ENCODE measurements at regions not wholly inside any gene's neighbourhood (a gene's known extent, or its start where the extent isn't known, plus 50 kb on each side); places are given as distances from the start of the nearest gene placed in this dataset.

GRCh38 chr12:107480836-107481608, 204.6 kb upstream of the PWP1 start:
- Histone ChIP-seq H3K27ac (ENCODE audit: low read depth in 2 of 2, low read length in 1 of 2) (no peak overlapping the region), H3K36me3 (ENCODE audit: control insufficient read depth in 2 of 2, insufficient read depth in 2 of 2, low read length in 1 of 2) (no peaks in the 10 kb centered on the region), H3K27me3 (ENCODE audit: control insufficient read depth in 1 of 2, insufficient read depth in 2 of 2, low read length in 2 of 2) (no peaks in the 10 kb centered on the region), H3K4me3 (ENCODE audit: low read depth in 1 of 2, low read length in 2 of 2) (no peak overlapping the region), H3K9me3 (ENCODE audit: control insufficient read depth in 2 of 2, insufficient read depth in 1 of 2, low read depth in 1 of 2, low read length in 1 of 2) (no peaks in the 10 kb centered on the region), H3K4me1 (ENCODE audit: control insufficient read depth in 2 of 2, insufficient read depth in 2 of 2, low read length in 1 of 2) (peaks cover 0 to 5% of the 10 kb centered on the region in 2 donors)
- 76 to 78% methylated on average over 4 of the region's 4 CpGs for WGBS, 2 donors

- H3K27me3 ChIP-seq (ENCODE audit: control insufficient read depth in 1 of 2, insufficient read depth in 2 of 2, low read length in 2 of 2): no peaks in the 10 kb centered on the region
- WGBS, 2 donors: 52 to 63% methylated on average over 3 of the region's 3 CpGs
- peaks cover 0 to 6% of the 10 kb centered on the region in 2 donors for H3K4me1 ChIP-seq (ENCODE audit: control insufficient read depth in 2 of 2, insufficient read depth in 2 of 2, low read length in 1 of 2)
- H3K36me3 ChIP-seq (ENCODE audit: control insufficient read depth in 2 of 2, insufficient read depth in 2 of 2, low read length in 1 of 2): no peaks in the 10 kb centered on the region
- no peak overlapping the region for H3K27ac ChIP-seq (ENCODE audit: low read depth in 2 of 2, low read length in 1 of 2)
- H3K9me3 ChIP-seq (ENCODE audit: control insufficient read depth in 2 of 2, insufficient read depth in 1 of 2, low read depth in 1 of 2, low read length in 1 of 2): no peaks in the 10 kb centered on the region
- H3K4me3 ChIP-seq (ENCODE audit: low read depth in 1 of 2, low read length in 2 of 2): no peak overlapping the region
Measured at GRCh38 chr12:107484230-107484629, 201.4 kb upstream of the PWP1 start.

- H3K9me3 ChIP-seq (ENCODE audit: control insufficient read depth in 2 of 2, insufficient read depth in 1 of 2, low read depth in 1 of 2, low read length in 1 of 2): no peaks in the 10 kb centered on the region
- no peak overlapping the region for H3K27ac ChIP-seq (ENCODE audit: low read depth in 2 of 2, low read length in 1 of 2)
- H3K36me3 ChIP-seq (ENCODE audit: control insufficient read depth in 2 of 2, insufficient read depth in 2 of 2, low read length in 1 of 2): no peaks in the 10 kb centered on the region
- peaks cover 0 to 6% of the 10 kb centered on the region in 2 donors for H3K4me1 ChIP-seq (ENCODE audit: control insufficient read depth in 2 of 2, insufficient read depth in 2 of 2, low read length in 1 of 2)
- no peaks in the 10 kb centered on the region for H3K27me3 ChIP-seq (ENCODE audit: control insufficient read depth in 1 of 2, insufficient read depth in 2 of 2, low read length in 2 of 2)
- no peak overlapping the region for H3K4me3 ChIP-seq (ENCODE audit: low read depth in 1 of 2, low read length in 2 of 2)
- WGBS, 2 donors: 92 to 100% methylated on average over 1 of the region's 1 CpG
Measured at GRCh38 chr12:107484941-107485340, 200.7 kb upstream of the PWP1 start.

DNA sequence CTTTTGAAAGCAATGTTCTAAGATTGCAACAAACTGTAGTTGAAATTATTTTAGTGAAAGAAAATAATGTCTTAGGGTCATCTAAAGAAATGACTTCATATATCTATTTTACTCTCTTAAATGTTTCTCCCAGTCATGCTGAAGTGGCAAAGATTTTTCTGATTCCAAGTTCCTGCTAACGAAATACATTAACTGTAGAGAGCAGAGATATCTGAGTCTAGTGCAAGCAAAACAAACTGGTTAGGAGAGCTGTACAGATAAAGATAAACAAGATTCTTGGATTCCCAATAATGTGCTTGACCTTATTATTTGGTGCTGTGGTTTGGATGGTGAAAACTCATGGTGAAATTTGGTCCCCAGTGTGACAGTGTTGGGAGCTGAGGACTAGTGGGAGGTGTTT, 199.9 kb upstream of the PWP1 start:
- H3K4me3 ChIP-seq (ENCODE audit: low read depth in 1 of 2, low read length in 2 of 2): no peak overlapping the region
- H3K27me3 ChIP-seq (ENCODE audit: control insufficient read depth in 1 of 2, insufficient read depth in 2 of 2, low read length in 2 of 2): no peaks in the 10 kb centered on the region
- no peak overlapping the region for H3K27ac ChIP-seq (ENCODE audit: low read depth in 2 of 2, low read length in 1 of 2)
- no peaks in the 10 kb centered on the region for H3K36me3 ChIP-seq (ENCODE audit: control insufficient read depth in 2 of 2, insufficient read depth in 2 of 2, low read length in 1 of 2)
- peaks cover 0 to 6% of the 10 kb centered on the region in 2 donors for H3K4me1 ChIP-seq (ENCODE audit: control insufficient read depth in 2 of 2, insufficient read depth in 2 of 2, low read length in 1 of 2)
- H3K9me3 ChIP-seq (ENCODE audit: control insufficient read depth in 2 of 2, insufficient read depth in 1 of 2, low read depth in 1 of 2, low read length in 1 of 2): no peaks in the 10 kb centered on the region
- WGBS, 2 donors: 39 to 60% methylated on average over 1 of the region's 1 CpG

DNA sequence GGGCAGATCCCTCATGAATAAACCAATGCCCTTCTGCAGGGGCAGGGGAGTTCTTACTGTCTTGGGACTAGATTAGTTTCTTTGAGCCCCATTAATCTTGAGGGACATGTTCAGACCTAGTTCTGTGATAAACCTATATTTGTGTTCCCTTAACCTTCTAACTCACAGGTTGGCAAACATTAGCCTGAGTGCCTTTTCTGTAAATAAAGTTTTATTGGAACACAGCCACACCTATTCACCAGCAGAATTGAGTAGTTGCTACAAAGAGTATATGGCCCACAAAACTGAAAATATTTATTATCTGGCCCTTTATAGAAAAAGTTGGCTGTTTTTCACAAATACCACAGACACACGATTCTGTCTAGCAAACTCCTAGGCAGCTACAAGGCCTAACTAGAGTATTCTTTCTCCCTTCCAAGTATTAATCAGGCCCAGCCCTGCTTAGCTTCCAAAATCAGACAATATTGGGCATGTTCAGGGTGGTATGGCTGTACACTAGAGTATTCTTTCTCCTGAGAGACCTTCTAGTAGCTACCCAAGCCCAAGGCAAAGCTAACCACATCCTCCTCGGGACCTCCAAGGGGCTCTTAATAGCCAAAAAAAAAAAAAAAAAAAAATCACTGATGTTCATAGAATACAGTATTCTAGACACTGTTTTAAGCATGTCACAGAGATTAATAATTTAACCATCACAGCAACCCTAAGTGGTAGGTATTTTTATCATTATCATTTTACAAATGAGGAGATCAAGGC, 199.3 kb upstream of the PWP1 start:
- Histone ChIP-seq H3K36me3 (ENCODE audit: control insufficient read depth in 2 of 2, insufficient read depth in 2 of 2, low read length in 1 of 2) (no peaks in the 10 kb centered on the region), H3K9me3 (ENCODE audit: control insufficient read depth in 2 of 2, insufficient read depth in 1 of 2, low read depth in 1 of 2, low read length in 1 of 2) (no peaks in the 10 kb centered on the region), H3K27ac (ENCODE audit: low read depth in 2 of 2, low read length in 1 of 2) (no peak overlapping the region), H3K27me3 (ENCODE audit: control insufficient read depth in 1 of 2, insufficient read depth in 2 of 2, low read length in 2 of 2) (no peaks in the 10 kb centered on the region), H3K4me3 (ENCODE audit: low read depth in 1 of 2, low read length in 2 of 2) (no peak overlapping the region), H3K4me1 (ENCODE audit: control insufficient read depth in 2 of 2, insufficient read depth in 2 of 2, low read length in 1 of 2) (peaks cover 0 to 6% of the 10 kb centered on the region in 2 donors)
- WGBS, 2 donors: 61 to 66% methylated on average over 2 of the region's 2 CpGs

DNA sequence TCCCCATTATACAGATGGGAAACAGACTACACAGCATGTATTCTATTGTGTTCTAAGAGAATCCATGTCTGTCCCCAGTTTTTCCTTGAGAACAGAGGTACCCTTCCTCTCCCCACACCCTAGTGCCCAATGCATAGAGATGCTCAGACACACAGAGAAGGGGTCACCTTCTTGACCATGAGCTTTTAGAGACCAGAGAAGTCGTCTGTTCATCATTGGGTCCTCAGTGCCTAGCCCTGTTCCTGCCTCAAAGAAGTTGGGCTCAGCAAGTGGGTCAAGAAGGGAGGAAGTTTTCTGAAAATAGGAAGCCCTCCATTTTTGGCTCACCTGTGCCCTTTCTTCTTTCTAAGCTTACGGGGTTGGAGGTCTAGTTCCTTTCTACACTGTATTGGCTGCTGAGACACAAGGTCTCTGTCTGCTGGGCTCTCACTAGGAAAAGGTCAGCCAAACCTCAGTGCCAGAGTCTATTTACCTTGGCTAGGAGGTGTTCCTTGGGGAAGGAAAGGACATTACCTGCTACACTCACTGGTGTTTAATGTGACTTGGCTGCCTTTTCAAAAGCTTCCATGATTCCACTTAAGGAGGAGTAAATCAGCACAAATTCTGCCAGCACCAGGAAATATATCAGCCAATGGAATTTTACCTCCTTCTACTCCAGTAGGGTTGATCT, 198.5 kb upstream of the PWP1 start:
- Histone ChIP-seq H3K4me1 (ENCODE audit: control insufficient read depth in 2 of 2, insufficient read depth in 2 of 2, low read length in 1 of 2) (peaks cover 0 to 6% of the 10 kb centered on the region in 2 donors), H3K27ac (ENCODE audit: low read depth in 2 of 2, low read length in 1 of 2) (no peak overlapping the region), H3K4me3 (ENCODE audit: low read depth in 1 of 2, low read length in 2 of 2) (no peak overlapping the region), H3K27me3 (ENCODE audit: control insufficient read depth in 1 of 2, insufficient read depth in 2 of 2, low read length in 2 of 2) (no peaks in the 10 kb centered on the region), H3K36me3 (ENCODE audit: control insufficient read depth in 2 of 2, insufficient read depth in 2 of 2, low read length in 1 of 2) (no peaks in the 10 kb centered on the region), H3K9me3 (ENCODE audit: control insufficient read depth in 2 of 2, insufficient read depth in 1 of 2, low read depth in 1 of 2, low read length in 1 of 2) (no peaks in the 10 kb centered on the region)
- WGBS, 2 donors: 84 to 86% methylated on average over 2 of the region's 2 CpGs

GRCh38 chr12:107488666-107489065, 196.9 kb upstream of the PWP1 start:
- Histone ChIP-seq H3K27me3 (ENCODE audit: control insufficient read depth in 1 of 2, insufficient read depth in 2 of 2, low read length in 2 of 2) (no peaks in the 10 kb centered on the region), H3K9me3 (ENCODE audit: control insufficient read depth in 2 of 2, insufficient read depth in 1 of 2, low read depth in 1 of 2, low read length in 1 of 2) (no peaks in the 10 kb centered on the region), H3K4me1 (ENCODE audit: control insufficient read depth in 2 of 2, insufficient read depth in 2 of 2, low read length in 1 of 2) (peaks cover 0 to 6% of the 10 kb centered on the region in 2 donors), H3K4me3 (ENCODE audit: low read depth in 1 of 2, low read length in 2 of 2) (no peak overlapping the region), H3K27ac (ENCODE audit: low read depth in 2 of 2, low read length in 1 of 2) (no peak overlapping the region), H3K36me3 (ENCODE audit: control insufficient read depth in 2 of 2, insufficient read depth in 2 of 2, low read length in 1 of 2) (no peaks in the 10 kb centered on the region)
- 78 to 91% methylated on average over 2 of the region's 2 CpGs for WGBS, 2 donors

GRCh38 chr12:107490010-107490409, 195.6 kb upstream of the PWP1 start:
- Histone ChIP-seq H3K4me3 (ENCODE audit: low read depth in 1 of 2, low read length in 2 of 2) (no peak overlapping the region), H3K4me1 (ENCODE audit: control insufficient read depth in 2 of 2, insufficient read depth in 2 of 2, low read length in 1 of 2) (peaks cover 0 to 3% of the 10 kb centered on the region in 2 donors), H3K36me3 (ENCODE audit: control insufficient read depth in 2 of 2, insufficient read depth in 2 of 2, low read length in 1 of 2) (no peaks in the 10 kb centered on the region), H3K27me3 (ENCODE audit: control insufficient read depth in 1 of 2, insufficient read depth in 2 of 2, low read length in 2 of 2) (no peaks in the 10 kb centered on the region), H3K27ac (ENCODE audit: low read depth in 2 of 2, low read length in 1 of 2) (no peak overlapping the region), H3K9me3 (ENCODE audit: control insufficient read depth in 2 of 2, insufficient read depth in 1 of 2, low read depth in 1 of 2, low read length in 1 of 2) (no peaks in the 10 kb centered on the region)
- 82 to 91% methylated on average over 3 of the region's 3 CpGs for WGBS, 2 donors

GRCh38 chr12:107491856-107492255, 193.7 kb upstream of the PWP1 start:
- Histone ChIP-seq H3K27me3 (ENCODE audit: control insufficient read depth in 1 of 2, insufficient read depth in 2 of 2, low read length in 2 of 2) (no peaks in the 10 kb centered on the region), H3K27ac (ENCODE audit: low read depth in 2 of 2, low read length in 1 of 2) (no peak overlapping the region), H3K36me3 (ENCODE audit: control insufficient read depth in 2 of 2, insufficient read depth in 2 of 2, low read length in 1 of 2) (no peaks in the 10 kb centered on the region), H3K9me3 (ENCODE audit: control insufficient read depth in 2 of 2, insufficient read depth in 1 of 2, low read depth in 1 of 2, low read length in 1 of 2) (no peaks in the 10 kb centered on the region), H3K4me1 (ENCODE audit: control insufficient read depth in 2 of 2, insufficient read depth in 2 of 2, low read length in 1 of 2) (peaks cover 0 to 2% of the 10 kb centered on the region in 2 donors), H3K4me3 (ENCODE audit: low read depth in 1 of 2, low read length in 2 of 2) (no peak overlapping the region)
- WGBS, 2 donors: 75 to 82% methylated on average over 9 of the region's 9 CpGs
